GM12874 (cell line): ENCODE measurements at regions not wholly inside any gene's neighbourhood (a gene's known extent, or its start where the extent isn't known, plus 50 kb on each side); places are given as distances from the start of the nearest gene placed in this dataset.

ENCODE experiments used
- TF ChIP-seq, protein P1 (sequence below): IDR thresholded peaks from 2 replicates; pipeline ENCODE4 v1.5.1; 2011; ENCODE audit warnings: low read depth, mild to moderate bottlenecking, control low read depth, low read length, moderate library complexity; ENCODE audit not compliant: insufficient read depth

DNA sequence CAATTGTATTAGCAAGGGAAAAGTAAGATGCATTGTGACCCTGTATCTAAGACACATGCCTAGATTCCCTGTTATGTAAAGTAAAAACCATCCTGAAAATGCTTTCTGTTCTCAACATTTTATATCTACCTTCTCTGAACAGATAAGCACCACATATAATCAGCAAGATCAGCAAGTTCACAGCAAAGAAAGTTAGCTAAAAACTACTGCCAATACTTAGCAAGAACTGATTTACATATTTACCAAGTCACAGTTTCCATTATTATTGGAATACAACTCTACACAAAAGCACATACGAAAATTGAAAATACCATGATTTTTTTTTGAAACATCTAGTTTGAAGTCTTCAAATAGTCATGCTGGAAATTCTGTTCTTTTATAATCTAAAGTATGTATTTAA, 1118.1 kb downstream of the TAF11L14 start:
- TF ChIP-seq, protein P1, sequence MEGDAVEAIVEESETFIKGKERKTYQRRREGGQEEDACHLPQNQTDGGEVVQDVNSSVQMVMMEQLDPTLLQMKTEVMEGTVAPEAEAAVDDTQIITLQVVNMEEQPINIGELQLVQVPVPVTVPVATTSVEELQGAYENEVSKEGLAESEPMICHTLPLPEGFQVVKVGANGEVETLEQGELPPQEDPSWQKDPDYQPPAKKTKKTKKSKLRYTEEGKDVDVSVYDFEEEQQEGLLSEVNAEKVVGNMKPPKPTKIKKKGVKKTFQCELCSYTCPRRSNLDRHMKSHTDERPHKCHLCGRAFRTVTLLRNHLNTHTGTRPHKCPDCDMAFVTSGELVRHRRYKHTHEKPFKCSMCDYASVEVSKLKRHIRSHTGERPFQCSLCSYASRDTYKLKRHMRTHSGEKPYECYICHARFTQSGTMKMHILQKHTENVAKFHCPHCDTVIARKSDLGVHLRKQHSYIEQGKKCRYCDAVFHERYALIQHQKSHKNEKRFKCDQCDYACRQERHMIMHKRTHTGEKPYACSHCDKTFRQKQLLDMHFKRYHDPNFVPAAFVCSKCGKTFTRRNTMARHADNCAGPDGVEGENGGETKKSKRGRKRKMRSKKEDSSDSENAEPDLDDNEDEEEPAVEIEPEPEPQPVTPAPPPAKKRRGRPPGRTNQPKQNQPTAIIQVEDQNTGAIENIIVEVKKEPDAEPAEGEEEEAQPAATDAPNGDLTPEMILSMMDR = no peak

DNA sequence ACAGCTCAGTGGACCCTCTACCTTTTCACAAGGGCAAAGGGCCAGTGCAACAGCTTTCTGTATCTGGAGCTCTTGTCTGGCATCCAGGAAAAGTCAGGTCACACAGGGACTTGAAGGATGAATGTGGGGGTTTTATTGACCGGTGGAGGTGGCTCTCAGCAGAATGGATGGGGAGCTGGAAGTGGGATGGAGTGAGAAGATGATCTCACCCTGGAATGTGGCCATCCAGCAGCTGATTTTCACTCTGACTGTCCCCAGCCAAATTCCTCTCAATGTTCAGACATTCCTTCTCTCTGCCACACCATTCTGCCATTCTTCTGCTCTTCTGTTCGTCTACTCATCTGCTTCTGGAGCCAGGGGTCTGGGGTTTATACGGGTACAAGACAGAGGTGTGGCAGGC, 1119.9 kb downstream of the TAF11L14 start:
- TF ChIP-seq, protein P1 = no peak

DNA sequence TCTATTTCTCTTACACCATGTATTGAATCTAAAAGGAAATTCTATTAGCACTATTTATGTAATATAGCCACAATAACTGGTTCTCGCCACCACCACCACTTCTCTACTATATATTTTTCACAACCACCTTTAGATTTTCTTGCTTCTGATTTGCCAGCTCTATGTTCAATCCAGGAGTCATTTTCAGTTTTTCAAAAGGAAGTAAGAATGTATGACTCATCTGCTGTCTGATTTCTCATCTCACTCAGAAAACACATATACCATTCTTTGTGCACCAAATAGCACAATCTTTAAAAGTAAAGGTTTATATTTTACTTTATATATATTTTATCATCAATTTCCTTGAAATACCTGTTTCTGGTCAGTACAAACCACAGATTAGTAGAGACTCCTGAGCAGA, 1127.5 kb downstream of the TAF11L14 start:
- TF ChIP-seq, protein P1 = no peak

DNA sequence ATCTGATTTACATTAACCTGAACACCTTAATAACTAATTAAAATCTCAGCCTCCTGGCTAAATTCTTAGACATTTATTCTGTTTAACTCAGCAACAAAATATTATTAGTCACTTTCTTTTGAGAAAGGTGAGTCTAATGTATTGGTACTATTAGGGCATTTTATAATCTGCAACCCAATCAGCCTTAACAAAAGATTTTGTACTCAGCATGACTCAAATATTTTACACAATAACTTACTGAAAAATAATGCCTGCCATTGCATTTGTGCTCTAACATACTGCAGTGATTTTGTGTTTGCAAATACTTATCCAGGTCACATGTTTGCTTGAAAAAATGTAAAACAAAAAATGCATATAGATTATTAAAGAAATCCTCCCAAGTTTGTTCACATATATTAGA, 1129.9 kb downstream of the TAF11L14 start:
- TF ChIP-seq, protein P1 = no peak

DNA sequence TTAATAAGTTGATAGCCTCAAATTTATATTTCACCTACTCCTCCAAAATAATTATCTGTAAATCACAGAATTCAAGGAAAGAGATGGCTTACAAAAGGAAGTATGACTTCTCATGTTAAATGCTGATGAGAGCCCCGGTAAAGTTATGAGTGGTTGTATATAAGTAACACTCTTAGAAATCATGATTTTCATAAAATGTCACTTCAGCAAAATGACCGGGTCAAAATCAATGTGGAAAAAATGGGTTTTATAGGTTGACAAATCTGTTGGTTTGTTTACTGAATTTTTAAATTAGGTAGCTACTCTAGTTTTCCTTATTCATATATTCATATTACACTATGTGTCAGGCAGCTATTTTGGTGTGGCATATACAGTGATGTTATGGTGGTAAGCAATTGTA, 1131.0 kb downstream of the TAF11L14 start:
- TF ChIP-seq, protein P1 = no peak

DNA sequence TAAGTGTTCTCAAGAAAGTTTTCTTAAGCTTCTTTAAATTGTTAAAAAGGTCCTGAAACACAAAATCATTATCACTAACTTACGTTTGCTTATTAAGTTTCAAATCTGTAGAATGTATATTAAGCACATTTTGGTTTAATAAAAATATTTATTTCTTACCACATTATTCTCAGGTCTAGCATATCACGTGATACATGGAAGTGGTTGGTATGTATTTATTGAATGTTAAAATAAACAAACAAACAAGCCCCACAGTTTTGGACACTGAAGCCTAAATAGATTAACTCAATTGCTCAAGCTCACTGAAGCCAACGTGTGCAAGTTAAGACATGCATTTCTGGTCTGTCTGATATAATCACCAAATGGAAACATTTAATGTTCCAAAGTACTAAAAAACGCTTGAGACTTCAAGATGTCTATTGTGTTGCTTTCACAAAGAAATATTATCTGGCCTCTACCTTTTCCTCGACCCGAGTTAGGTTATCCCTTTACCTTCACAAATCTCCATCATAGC, 1136.9 kb downstream of the TAF11L14 start:
- TF ChIP-seq, protein P1 = no peak

DNA sequence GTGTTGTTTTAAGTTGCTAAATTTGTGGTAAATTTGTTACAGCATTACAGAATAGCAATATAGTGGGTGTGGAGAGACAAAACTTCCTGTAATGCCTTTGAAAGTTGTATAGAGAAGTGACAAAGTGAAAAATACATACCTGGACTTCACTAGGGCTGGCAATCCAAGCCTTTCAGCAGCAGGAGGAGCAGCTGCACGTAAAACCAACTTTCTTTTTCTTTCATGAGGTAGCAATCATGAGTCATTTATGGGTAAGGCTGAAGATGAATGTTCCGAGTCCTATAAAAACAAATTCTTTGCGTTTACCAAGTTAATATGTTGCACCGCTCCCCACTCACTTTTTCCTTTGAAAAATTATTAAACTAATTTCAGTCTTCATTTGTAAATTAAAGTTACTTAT, 1138.2 kb downstream of the TAF11L14 start:
- TF ChIP-seq, protein P1 = no peak
